Skeletal muscle cell (primary cell): ENCODE measurements at regions not wholly inside any gene's neighbourhood (a gene's known extent, or its start where the extent isn't known, plus 50 kb on each side); places are given as distances from the start of the nearest gene placed in this dataset.
"Not testable (repeated sequence)": the region's sequence is repeated elsewhere in the genome, so short reads cannot be mapped to it uniquely, and the experiment has no call there.

Experiments
- DNase-seq: peaks from one replicate; pipeline ENCODE4 v3.0.0-alpha.2; 2010; ENCODE audit warnings: low read depth
- H3K4me3 ChIP-seq: 2 replicates; pipeline ENCODE4 v1.5.1; 2011; ENCODE audit warnings: low read depth, mild to moderate bottlenecking, control low read depth, low read length, moderate library complexity

GRCh38 chr12:9543341-9543740 lies 64.4 kb downstream of the KLRB1 start:
- not testable (repeated sequence) for DNase-seq

GRCh38 chr12:9542827-9543226 lies 64.9 kb downstream of the KLRB1 start:
- H3K4me3 ChIP-seq, DNase-seq: not testable (repeated sequence)

More at GRCh38 chr12:9543341-9543740, 64.4 kb downstream of the KLRB1 start:
- not testable (repeated sequence) for H3K4me3 ChIP-seq

- DNase-seq = not testable (repeated sequence)
These were observed 91.8 kb downstream of the KLRB1 start for GRCh38 chr12:9515925-9516324.

GRCh38 chr12:9512695-9513094 lies 95.0 kb downstream of the KLRB1 start:
- not testable (repeated sequence) for DNase-seq, H3K4me3 ChIP-seq

More at GRCh38 chr12:9515925-9516324, 91.8 kb downstream of the KLRB1 start:
- H3K4me3 ChIP-seq = not testable (repeated sequence)

DNA sequence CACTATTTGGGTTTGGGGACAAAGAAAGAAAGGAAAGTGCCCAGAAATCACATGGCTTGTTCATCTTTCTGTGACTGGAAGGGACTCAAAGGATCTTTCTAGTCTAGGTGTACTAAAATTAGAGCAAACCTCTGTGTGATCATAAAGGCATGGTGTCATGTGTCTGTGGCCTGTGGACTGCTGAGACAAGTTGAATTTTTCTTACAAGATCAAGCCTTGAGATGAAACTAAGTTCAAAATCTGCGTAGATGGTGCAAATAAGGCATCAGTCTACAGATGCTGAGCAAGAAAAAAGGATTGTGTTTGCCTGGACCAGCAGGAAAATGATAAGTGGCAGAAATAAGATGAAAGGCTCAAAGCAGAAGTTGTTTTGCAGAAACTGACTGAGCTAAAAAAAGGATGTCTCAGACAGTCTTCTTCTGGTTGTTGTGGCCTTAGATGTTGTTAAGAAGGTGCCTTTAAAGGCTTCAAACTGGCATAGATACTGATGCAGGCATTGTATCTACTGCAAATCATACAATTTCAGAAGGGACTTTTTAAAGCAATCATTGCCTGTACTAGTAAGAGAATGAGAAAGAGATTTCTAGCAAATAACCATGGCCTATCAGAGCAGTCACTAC lies 97.2 kb downstream of the KLRB1 start:
- not testable (repeated sequence) for DNase-seq, H3K4me3 ChIP-seq

DNA sequence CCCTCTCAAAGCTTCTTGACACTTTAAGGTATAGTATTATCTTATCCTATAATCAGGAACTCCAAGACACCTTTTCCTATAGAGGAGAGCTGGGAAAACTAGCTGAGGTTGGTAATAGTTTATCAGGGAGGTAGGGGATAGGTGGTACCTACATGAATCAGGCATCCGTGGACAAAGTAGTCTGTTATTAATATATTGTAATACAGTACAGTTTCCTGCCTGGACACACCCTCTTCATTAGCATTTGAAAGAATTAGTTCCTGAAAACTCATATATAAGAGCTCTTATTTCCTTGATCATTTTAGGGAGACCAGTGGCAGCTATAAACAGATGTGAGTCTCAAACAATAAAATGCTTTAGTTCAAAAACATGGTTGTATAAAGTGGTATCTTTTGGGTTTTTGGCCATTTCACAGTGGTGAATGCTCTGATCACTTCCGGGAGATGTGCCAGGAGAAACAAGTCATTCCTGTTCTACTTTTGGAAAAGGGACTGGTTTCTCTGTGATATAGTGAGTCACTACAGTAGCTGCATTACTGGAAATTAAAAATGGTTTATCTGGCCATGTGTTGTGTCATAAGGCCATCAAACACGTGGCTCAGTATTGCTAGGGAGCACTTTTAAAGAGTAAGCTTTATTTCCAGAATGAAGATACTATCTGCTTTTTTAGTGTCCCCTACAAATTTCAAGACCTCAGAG lies 98.1 kb downstream of the KLRB1 start:
- DNase-seq = peak; percentile 35
- no peak overlapping the region for H3K4me3 ChIP-seq

DNA sequence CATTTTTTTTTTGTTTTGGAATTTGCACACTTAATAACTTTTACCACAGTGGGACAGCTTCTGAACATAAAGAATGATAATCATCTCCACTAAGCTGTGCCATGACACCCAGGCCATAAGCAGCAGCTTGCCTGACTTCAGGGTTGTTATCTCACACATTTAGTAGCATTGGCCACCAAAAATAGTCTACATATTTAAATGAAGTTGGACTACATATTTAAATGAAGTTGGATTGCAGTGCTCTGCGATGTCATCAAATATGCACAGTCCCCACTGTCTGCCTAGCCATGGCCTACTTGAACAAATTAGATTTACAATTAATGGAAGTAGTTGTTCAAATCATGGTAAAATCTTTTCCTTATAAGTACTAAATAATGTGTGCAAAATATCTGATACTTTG lies 101.0 kb downstream of the KLRB1 start:
- H3K4me3 ChIP-seq = no peak overlapping the region

GRCh38 chr12:9503384-9503783 lies 104.3 kb downstream of the KLRB1 start:
- not testable (repeated sequence) for DNase-seq, H3K4me3 ChIP-seq

More for the DNA sequence above, 101.0 kb downstream of the KLRB1 start:
- no peak for DNase-seq

DNA sequence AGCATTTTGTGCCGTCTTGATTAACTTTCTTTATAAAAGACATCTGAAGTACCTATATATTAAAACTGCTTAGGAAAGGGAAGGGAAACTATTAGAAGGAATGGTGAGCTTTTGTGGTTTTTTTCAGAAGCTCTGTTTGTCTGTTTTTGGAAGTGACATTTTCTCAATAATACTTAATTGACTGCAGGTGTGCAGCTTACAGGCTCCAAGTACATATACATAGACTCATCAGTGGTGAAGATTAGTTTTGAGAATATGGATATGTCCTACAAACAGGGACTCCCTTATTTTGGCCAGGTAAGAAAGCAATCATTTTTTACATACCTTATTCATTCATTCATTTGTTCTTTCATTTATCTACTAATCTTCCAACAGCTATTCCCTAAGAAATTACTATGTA lies 104.9 kb downstream of the KLRB1 start:
- not testable (repeated sequence) for H3K4me3 ChIP-seq, DNase-seq

GRCh38 chr12:9493325-9493724 lies 114.4 kb downstream of the KLRB1 start:
- not testable (repeated sequence) for DNase-seq, H3K4me3 ChIP-seq

GRCh38 chr12:9481289-9481688 lies 126.4 kb downstream of the KLRB1 start:
- not testable (repeated sequence) for H3K4me3 ChIP-seq, DNase-seq

- DNase-seq, H3K4me3 ChIP-seq: not testable (repeated sequence)
These were observed 133.5 kb downstream of the KLRB1 start for GRCh38 chr12:9474197-9474596.

DNA sequence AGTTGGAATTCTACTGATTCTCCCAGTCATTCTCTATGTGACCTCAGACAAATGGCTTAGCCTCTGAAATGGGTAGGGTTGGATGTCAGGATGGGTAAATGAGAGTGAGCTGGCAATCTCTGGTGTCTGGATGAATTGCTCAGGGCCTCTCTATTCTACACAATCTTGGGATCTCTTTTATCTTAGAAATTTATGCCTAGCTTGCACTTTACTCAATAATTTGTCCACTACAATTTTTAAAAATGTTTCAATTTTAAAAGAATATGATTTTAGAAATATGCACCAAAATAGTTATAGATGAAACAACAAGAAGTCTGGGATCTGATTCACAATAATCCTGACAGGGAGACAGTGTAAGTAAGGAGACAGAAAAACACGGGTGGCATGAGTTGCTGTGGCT lies 134.1 kb downstream of the KLRB1 start:
- DNase-seq = not testable (repeated sequence)

DNA sequence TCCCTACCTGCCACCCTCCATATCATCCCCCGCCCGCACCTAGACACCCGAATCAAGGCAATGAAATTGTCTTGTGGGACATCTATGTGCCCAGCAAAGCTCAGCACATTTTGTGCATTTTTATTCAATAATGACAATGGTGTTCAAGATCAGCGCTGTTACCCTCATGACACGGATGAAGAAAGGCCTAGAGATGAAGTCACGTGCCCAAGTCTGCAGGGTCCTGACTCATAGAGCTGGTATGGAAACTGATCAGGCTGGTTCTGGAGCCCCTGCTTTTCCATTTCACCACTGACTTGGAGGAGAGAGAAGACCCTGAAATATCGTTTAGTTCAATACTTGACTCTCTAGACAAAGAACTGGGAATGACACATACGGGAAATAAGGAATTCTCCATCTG lies 136.2 kb downstream of the KLRB1 start:
- not testable (repeated sequence) for H3K4me3 ChIP-seq

More for the DNA sequence above, 134.1 kb downstream of the KLRB1 start:
- not testable (repeated sequence) for H3K4me3 ChIP-seq

DNA sequence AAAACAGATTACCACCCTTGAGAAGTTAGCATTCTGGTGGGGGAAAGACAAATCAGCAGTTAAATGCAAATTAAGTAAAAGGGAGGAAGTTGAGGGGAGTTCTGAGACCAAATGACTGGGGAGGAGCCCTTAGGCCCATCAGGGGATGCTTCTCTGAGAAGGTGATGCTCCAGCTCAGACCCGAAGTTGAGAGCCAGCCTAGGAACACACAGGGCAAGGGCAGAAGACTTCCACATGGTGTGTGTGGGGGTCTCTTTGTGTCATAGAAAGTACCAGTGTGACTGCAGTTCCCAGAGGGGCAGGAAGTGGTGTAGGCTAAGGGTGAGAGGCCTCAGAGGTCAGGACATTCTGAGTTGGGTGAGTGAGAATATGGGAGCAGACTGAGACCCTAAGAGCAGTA lies 137.3 kb downstream of the KLRB1 start:
- not testable (repeated sequence) for H3K4me3 ChIP-seq, DNase-seq

More for the DNA sequence above, 136.2 kb downstream of the KLRB1 start:
- not testable (repeated sequence) for DNase-seq

- H3K4me3 ChIP-seq, DNase-seq: not testable (repeated sequence)
These were observed 137.8 kb downstream of the KLRB1 start for GRCh38 chr12:9469956-9470355.

GRCh38 chr12:9469463-9469862 lies 138.3 kb downstream of the KLRB1 start:
- not testable (repeated sequence) for DNase-seq, H3K4me3 ChIP-seq

DNA sequence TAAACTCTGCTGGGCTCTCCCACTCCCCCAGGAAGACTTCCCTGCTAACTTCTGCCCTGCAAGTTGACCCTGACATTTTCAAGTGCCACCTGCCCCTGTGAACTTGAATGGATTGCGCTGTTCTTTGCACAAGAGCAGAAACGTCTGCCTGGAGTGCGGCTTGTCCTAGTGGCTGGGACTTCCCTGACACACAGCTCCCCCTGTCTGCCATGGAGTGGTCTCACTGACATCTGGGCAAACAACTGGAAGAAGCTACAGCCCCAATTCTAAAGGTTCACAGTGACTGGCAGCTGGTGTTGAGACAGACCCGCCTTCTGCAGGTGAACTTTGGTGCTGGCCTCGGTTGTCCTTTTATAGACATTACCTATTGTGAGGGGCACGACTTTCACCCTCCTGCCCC lies 138.7 kb downstream of the KLRB1 start:
- DNase-seq, H3K4me3 ChIP-seq: not testable (repeated sequence)

DNA sequence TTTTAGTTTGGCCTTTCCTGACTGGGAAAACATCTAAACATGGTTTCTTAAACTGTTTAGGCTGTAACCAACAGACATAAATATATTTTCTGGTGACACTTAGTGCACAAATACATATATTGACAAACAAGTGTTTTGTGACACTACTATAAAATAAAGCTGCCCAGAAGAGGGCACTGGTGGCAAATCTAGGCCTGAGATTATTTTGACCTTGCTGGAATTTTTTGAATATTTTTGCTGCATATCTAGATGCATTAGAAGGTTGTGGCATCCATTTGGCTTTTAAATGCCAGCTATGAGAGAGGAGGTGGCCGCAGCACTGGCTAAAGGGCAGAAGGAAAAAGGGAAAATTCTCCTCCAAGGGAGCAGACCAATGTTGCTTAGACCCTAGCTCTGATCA lies 139.6 kb downstream of the KLRB1 start:
- DNase-seq, H3K4me3 ChIP-seq: not testable (repeated sequence)

- no peak for DNase-seq
- H3K4me3 ChIP-seq = no peak overlapping the region
These were observed 143.3 kb downstream of the KLRB1 start for GRCh38 chr12:9464408-9464807.

DNA sequence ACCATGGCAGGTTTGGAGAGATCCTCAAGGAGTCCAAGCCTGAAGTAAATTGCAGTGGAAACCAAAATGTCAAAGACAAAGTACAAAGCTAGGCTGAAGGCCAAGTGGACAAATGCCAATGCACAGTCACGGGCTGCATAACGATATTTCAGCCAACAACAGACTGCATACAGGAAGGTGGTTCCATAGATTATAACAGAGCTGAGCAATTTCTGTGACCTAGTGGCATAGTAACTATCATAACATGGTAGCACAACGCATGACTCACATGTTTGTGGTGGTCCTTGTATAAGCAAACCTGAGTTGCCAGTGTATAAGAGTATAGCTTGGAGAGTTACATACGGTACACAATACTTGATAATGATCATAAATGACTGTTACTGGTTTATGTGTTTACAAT lies 152.2 kb downstream of the KLRB1 start:
- DNase-seq = peak; percentile 43
- H3K4me3 ChIP-seq = not testable (repeated sequence)
